ENCODE measurements at regions not wholly inside any gene's neighbourhood (a gene's known extent, or its start where the extent isn't known, plus 50 kb on each side); places are given as distances from the start of the nearest gene placed in this dataset.
"Not testable (repeated sequence)": the region's sequence is repeated elsewhere in the genome, so short reads cannot be mapped to it uniquely, and the experiment has no call there.

- DNase-seq = not testable (repeated sequence)
These were observed 260.8 kb downstream of the C11orf87 start for GRCh38 chr11:109682788-109683187.

DNA sequence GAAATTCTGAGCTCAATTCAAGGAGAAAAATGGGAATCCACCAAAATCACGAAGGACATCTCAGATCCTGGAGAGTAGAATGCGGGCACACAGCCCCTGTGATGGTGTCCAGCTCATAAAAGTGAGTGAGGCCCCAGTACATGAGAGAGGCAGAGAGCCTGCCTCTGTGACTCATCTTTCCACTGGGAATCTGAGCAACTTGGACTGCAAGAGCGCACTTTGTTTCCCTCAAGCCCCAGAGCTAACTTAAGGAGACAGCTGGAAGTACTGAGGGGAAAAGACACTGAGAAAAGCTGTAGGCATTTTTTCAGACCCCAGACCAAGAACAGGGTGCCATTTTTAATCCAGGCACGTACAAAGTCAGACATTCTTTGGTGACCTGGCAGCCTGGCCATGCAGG lies 273.7 kb downstream of the C11orf87 start:
- no peak for DNase-seq

DNA sequence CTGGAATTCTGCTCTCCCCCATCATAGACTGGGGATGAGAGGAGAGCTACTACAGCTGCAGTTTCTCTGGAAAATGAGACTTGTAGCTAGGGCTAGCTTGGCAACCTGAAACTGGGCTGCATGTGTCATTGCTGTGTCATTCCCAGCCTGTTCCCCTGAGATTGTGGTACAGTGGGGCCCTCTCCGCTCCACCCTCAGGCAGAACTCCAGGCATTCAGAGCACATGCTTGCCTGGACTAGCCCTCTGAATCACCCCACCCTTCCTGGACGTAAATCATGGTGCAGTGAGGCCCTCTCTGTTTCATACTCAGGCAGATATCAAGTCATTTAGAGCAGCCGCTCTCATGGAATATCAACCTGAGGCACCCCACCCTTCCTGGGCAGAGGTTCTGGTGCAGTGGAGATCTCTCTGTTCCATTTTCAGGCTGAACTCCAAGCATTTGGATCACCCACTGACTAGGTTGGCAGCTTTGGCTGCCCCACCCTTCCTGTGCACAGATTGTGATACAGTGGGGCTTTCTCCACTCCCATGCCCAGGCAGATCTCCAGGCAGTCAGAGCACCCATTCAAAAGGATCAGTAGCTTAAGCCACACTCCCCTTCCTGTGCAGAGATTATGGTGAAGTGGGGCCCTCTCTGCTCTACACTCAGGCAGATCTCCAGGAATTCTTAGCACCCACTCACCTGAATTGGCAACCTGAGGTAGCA lies 274.4 kb downstream of the C11orf87 start:
- DNase-seq = no peak

- DNase-seq = no peak
These were observed 275.3 kb downstream of the C11orf87 start for GRCh38 chr11:109697140-109697843.

DNA sequence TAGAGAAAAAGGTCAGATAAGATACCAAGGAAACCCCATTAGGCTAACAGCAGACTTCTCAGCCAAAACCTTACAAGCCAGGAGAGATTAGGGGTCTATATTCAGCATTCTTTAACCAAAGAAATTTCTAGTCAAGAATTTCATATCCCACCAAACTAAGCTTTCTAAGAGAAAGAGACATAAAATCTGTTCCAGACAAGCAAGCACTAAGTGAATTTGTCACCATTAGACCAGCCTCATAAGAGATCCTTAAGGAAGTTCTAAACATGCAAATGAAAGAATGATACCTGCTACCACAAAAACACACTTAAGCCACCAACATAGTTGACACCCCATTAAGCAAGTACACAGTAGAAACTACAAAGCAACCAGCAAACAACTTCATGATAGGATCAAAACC lies 276.2 kb downstream of the C11orf87 start:
- no peak for DNase-seq

GRCh38 chr11:109704432-109704831 lies 282.4 kb downstream of the C11orf87 start:
- no peak for DNase-seq

GRCh38 chr11:109706945-109707344 lies 285.0 kb downstream of the C11orf87 start:
- no peak for DNase-seq

GRCh38 chr11:109707411-109707810 lies 285.4 kb downstream of the C11orf87 start:
- no peak for DNase-seq

DNA sequence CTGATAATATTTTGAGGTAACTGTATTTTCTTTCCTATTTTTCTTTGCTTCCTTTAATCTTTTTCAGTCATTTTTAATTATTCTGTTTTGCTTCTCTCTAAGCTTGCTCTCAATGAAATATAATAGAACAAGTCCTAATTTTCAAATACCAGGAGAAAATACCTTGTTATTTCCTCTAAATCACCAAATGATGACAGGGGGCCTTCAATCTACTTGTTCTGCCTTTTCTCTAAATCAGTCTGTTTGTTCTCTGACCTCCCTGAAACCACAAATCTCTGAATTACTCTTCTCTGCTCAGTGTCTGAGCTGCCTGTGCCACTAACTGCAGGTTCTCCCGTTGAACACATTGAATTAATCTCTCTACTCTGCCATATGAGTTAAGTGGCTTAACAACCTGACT lies 286.2 kb downstream of the C11orf87 start:
- DNase-seq = no peak

DNA sequence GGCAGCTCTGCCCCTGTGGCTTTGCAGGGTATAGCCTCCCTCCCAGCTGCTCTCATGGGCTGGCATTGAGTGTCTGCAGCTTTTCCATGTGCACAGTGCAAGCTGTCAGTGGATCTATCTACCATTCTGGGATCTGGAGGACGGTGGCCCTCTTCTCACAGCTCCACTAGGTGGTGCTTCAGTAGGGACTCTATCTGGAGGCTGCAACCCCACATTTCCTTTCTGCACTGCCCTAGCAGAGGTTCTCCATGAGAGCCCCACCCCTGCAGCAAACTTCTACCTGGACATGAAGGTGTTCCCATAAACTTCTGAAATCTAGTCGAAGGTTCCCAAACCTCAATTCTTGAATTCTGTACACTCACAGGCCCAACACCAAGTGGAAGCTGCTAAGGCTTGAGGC lies 292.5 kb downstream of the C11orf87 start:
- not testable (repeated sequence) for DNase-seq

DNA sequence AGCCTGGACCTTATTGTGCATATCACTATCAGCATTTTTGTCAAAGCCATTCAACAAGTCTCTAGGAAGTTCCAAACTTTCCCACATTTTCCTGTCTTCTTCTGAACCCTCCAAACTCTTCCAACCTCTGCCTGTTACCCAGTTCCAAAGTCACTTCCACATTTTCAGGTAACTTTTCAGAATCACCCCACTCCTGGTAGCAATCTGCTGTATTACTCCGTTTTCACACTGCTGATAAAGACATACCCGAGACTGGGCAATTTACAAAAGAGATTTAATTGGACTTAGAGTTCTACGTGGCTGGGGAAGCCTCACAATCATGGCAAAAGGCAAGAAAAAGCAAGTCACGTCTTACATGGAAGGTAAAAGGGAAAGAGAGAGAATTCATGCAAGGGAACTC lies 293.4 kb downstream of the C11orf87 start:
- not testable (repeated sequence) for DNase-seq

GRCh38 chr11:109726061-109726460 lies 304.1 kb downstream of the C11orf87 start:
- DNase-seq = no peak

DNA sequence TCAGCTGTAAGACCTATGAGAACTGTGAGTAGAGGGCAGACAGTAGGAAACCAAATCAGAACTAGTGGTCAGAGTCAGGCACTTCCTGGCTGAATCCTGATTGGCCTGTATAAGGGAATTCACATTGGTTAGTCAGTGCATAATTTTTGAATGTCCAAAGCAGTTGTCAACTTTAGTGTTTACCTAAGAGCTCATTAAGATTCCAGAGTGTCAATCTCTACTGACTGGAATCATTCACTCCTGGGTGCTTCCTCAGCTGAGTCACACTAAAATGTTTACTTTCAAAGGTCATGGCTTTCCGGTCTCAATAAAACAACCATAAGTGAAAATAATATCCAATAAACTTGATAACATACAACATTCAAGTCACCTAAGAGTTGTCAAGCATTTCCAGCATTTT lies 306.1 kb downstream of the C11orf87 start:
- DNase-seq = no peak

- DNase-seq = no peak
These were observed 307.8 kb downstream of the C11orf87 start for GRCh38 chr11:109729761-109730160.

DNA sequence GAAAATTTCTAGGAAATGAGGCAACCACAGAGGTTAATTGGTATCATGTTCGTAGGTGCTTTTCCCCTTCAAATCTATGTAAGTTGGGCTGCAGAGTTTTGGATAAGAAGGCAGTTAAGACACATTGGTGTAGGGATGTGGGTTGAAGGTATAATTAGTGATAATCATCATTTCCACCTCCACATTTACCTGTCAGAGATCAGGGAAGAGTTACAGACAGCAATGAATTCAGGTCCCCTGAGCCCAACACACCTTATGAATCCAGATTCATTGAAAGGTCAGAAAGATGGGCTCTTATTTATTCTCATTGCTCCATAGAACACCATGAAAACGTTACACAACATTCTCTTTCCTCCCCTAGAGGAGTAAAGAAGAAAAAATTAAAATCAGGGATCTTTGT lies 308.7 kb downstream of the C11orf87 start:
- DNase-seq = no peak

DNA sequence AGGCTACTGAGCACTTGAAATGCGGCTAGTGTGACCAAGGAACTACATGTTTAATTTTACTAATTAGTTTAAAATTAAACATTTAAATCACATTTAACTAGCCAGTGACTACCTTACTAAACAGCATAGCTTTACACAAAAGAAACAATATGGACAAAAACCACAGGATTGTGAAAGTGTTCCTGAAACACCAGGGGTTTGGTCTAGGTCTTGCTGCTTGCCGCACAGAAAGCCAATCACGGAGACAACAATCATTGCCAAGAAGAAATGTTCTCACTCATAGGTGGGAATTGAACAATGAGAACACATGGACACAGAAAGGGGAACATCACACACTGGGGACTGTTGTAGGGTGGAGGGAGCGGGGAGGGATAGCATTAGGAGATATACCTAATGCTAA lies 309.5 kb downstream of the C11orf87 start:
- no peak for DNase-seq

DNA sequence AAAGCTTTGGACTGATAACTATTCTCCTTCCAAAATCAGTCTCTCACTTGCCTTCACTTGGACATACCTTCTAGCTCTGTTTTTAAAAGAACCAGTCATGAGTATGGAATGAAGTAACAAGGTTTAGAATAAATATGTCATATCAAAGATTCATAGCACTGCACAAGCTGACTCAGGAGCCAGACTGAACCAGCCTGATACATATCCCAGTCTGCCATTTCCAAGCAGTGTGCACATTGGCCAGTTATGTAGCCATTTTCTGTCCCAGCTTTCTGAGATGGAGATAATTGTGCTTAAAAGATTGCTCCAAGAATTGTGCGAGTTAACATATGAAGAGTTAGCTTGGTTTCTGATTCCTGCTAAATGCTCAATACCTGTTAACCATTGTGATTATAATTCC lies 311.3 kb downstream of the C11orf87 start:
- no peak for DNase-seq

DNA sequence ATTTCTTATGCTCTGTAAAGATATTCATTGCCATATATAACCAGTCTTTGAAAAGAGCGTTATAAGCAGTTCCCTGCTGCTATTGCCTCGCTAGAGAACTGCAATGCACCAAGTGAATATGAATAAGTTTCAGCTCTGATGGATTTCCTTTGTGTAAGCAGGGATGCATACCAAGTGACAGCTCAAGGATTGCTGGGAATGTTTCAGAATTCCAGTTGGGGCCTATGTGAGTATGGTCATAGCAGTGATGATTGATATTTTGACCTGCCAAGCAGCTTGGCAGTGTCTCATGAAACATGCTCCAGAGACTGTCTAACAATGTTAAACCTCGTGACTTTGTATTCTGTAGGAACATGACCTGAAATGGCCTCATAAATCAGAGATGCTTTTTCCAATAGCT lies 312.6 kb downstream of the C11orf87 start:
- no peak for DNase-seq

- no peak for DNase-seq
These were observed 313.1 kb downstream of the C11orf87 start for GRCh38 chr11:109735128-109735527.

DNA sequence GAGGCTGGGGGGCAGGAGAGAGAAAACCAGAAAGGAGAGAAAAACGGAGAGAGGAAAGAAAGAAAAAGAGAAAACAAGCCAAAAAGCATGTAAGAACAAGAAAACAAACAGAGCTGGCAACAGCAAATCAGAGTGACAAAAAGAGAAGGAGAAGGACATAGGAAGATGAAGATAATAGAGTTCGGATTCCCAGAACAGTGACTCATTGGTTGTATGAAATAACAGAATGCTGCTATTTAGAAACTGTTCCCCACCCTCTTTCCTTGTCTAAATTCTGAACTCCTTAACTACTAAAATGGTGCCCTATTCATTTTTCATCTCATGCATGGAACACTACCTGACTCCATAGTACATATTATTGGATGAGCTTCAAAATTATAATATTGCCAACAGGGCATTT lies 317.4 kb downstream of the C11orf87 start:
- no peak for DNase-seq

DNA sequence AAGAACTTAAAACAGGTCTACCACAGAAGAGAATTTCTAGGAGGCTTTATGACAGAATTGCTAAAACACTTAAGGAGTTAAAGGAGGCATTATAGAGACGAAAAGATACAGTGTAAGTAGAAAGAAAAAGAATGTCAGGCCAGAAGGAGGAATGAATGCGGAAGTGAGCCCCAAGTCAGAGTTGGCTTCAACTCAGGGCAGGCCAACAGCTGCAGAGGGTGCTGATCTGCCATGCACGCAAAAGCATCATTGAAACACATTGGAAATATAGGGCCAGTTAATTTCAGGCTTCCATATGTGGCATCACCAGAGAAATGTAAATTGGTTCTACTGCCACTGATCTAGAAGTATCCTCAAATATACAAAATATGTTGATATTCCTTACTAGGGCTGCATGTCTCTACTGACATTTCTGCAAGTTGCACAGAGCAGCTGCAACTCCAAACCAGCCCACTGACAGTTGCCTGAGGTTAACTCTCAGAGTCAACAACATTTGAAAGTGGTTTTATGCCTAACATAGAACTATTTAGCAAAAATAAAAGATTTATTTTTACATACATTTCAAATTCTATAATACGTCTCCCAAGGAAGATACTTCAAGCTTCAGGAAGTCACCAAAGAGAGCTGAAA lies 324.1 kb downstream of the C11orf87 start:
- no peak for DNase-seq

DNA sequence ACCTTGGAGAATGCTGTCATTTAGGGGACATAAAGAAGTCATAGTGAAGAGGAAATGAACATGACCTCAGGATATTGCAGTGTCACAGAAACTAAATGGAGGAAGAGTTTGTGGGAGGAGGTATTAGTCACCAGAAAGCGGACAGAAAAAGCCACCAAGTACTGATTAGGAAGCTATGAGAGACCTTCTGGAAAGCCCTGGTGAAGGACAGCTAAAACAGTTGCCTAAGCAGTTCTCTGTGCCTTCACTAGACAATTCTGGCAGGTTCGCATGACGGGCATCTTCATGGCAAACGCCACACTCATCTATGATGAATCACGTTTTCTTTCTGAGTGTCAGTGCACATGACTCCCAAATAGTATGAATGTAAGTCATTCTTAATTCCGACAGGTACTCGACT lies 325.8 kb downstream of the C11orf87 start:
- no peak for DNase-seq

DNA sequence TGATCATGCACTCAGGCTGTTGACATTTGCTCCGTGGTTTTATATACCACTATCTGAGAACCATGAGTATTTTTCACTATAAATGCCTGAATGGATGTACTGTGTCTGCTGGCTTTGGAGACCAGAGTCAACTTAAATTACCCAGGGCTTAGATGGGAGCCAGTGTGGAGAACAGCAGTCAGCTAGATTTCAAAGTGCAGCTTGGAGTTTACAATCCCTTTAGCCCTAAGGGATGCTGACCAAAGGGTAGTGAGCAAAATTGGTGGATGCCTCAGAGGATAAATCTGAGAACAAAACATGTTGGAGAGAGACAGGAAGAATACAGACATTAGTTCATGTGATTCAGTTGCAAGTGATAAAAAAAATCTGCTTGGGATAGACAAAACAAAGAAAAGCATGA lies 327.5 kb downstream of the C11orf87 start:
- no peak for DNase-seq

DNA sequence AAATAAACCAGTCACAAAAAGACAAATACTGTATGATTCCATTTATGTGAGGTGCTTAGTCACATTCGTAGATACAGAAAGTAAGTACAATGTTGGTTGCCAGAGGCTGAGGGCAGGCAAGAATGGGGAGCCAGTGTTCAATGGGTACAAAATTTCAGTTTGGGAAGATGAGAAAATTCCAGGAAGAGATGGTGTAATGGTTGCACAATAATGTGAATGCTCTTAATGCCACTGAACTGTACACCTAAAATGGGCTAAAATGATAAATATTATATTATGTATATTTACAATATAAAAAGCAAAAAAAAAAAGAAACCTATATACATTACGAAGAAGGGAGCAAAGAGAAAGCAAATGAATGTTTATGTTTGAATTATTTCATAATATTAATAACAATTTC lies 329.0 kb downstream of the C11orf87 start:
- no peak for DNase-seq
